ENCODE measurements at regions not wholly inside any gene's neighbourhood (a gene's known extent, or its start where the extent isn't known, plus 50 kb on each side); places are given as distances from the start of the nearest gene placed in this dataset.
"Not testable (repeated sequence)": the region's sequence is repeated elsewhere in the genome, so short reads cannot be mapped to it uniquely, and the experiment has no call there.

- DNase-seq: not testable (repeated sequence)
Measured at GRCh38 chr4:42288876-42289275, 108.4 kb upstream of the SHISA3 start.

- not testable (repeated sequence) for DNase-seq
Measured at GRCh38 chr4:42292192-42292591, 105.1 kb upstream of the SHISA3 start.

GRCh38 chr4:42293967-42294813 is 103.1 kb upstream of the SHISA3 start:
- no peak for DNase-seq

- DNase-seq: no peak
Measured at GRCh38 chr4:42296196-42296595, 101.1 kb upstream of the SHISA3 start.

- no peak for DNase-seq
Measured at GRCh38 chr4:42302348-42302747, 94.9 kb upstream of the SHISA3 start.

GRCh38 chr4:42306221-42307109 is 90.8 kb upstream of the SHISA3 start:
- no peak for DNase-seq

GRCh38 chr4:42308247-42308646 is 89.0 kb upstream of the SHISA3 start:
- no peak for DNase-seq

- DNase-seq: no peak
Measured at GRCh38 chr4:42309361-42310260, 87.7 kb upstream of the SHISA3 start.

GRCh38 chr4:42310358-42310757 is 86.9 kb upstream of the SHISA3 start:
- no peak for DNase-seq

- DNase-seq: no peak
Measured at GRCh38 chr4:42310806-42311205, 86.5 kb upstream of the SHISA3 start.

GRCh38 chr4:42311591-42311990 is 85.7 kb upstream of the SHISA3 start:
- DNase-seq: no peak

GRCh38 chr4:42313420-42313819 is 83.9 kb upstream of the SHISA3 start:
- not testable (repeated sequence) for DNase-seq

- DNase-seq: no peak
Measured at GRCh38 chr4:42313872-42314271, 83.4 kb upstream of the SHISA3 start.

- DNase-seq: no peak
Measured at GRCh38 chr4:42315231-42315630, 82.1 kb upstream of the SHISA3 start.

- no peak for DNase-seq
Measured at GRCh38 chr4:42320822-42321388, 76.4 kb upstream of the SHISA3 start.

GRCh38 chr4:42326040-42326439 is 71.2 kb upstream of the SHISA3 start:
- no peak for DNase-seq

- no peak for DNase-seq
Measured at GRCh38 chr4:42326524-42326923, 70.8 kb upstream of the SHISA3 start.

- no peak for DNase-seq
Measured at GRCh38 chr4:42327323-42327722, 70.0 kb upstream of the SHISA3 start.

- DNase-seq: no peak
Measured at GRCh38 chr4:42328978-42329377, 68.3 kb upstream of the SHISA3 start.

GRCh38 chr4:42329421-42329820 is 67.9 kb upstream of the SHISA3 start:
- DNase-seq: no peak

- DNase-seq: no peak
Measured at GRCh38 chr4:42330002-42330592, 67.2 kb upstream of the SHISA3 start.

- no peak for DNase-seq
Measured at GRCh38 chr4:42331040-42331439, 66.2 kb upstream of the SHISA3 start.

Measured in CD4-positive, alpha-beta T cell treated with Interleukin-1 beta for 1 hour (primary cell).